IMR-90 (cell line): ENCODE measurements at regions not wholly inside any gene's neighbourhood (a gene's known extent, or its start where the extent isn't known, plus 50 kb on each side); places are given as distances from the start of the nearest gene placed in this dataset.

Experiments
- ATAC-seq: fragments of 200-7000 bp; cut with Tn5 transposase; 2 replicates; pipeline ENCODE4 v1.9.1; 2020; ENCODE audit warnings: low read depth, mild to moderate bottlenecking, moderate library complexity
- BruUV-seq: library from RNA; stranded (reverse); fragments of 400-500 nt; replicated peaks from 2 replicates; lab custom pipeline; 2021; lab: Mats Ljungman, UMichigan
- CTCF ChIA-PET: fragments of 300-600 bp; formaldehyde crosslinking; extraction: SDS; loops from one replicate; lab custom pipeline; 2021; ENCODE audit warnings: antibody characterized with exemption; lab: Yijun Ruan, JAX
- POLR2A ChIA-PET: fragments of 300-600 bp; sonication (Branson Sonifier 250); formaldehyde crosslinking; loops from one replicate; lab custom pipeline; 2022; ENCODE audit warnings: antibody characterized with exemption; ENCODE audit not compliant: unreplicated experiment; lab: Charles Lee
- DNase-seq: peaks from one replicate; pipeline ENCODE4 v3.0.0; 2013
- H2AFZ ChIP-seq: replicated peaks from 2 replicates; pipeline ENCODE3; 2013; ENCODE audit warnings: low read length, mild to moderate bottlenecking; ENCODE audit not compliant: poor library complexity
- H2AK5ac ChIP-seq: 2 replicates; pipeline ENCODE4 v1.6.1; 2013; ENCODE audit warnings: low read depth, low read length, inconsistent platforms
- H2AK9ac ChIP-seq: replicated peaks from 2 replicates; pipeline ENCODE3; 2013; ENCODE audit warnings: mild to moderate bottlenecking, low read depth, low read length, moderate library complexity; ENCODE audit not compliant: poor library complexity
- H2BK120ac ChIP-seq: 2 replicates; pipeline ENCODE4 v1.6.1; 2013; ENCODE audit warnings: low read depth, low read length, inconsistent platforms
- H2BK15ac ChIP-seq: 3 replicates; pipeline ENCODE4 v1.6.1; 2013; ENCODE audit warnings: low read depth, low read length, inconsistent platforms
- H2BK20ac ChIP-seq: 2 replicates; pipeline ENCODE4 v1.6.1; 2013; ENCODE audit warnings: low read depth, mild to moderate bottlenecking, inconsistent platforms, low read length, moderate library complexity
- H2BK5ac ChIP-seq: 2 replicates; pipeline ENCODE4 v1.6.1; 2013; ENCODE audit warnings: mild to moderate bottlenecking, low read depth, low read length, inconsistent platforms; ENCODE audit not compliant: poor library complexity, severe bottlenecking
- H3K14ac ChIP-seq: replicated peaks from 2 replicates; pipeline ENCODE4 v1.6.1; 2013; ENCODE audit warnings: low read depth, low read length, inconsistent platforms
- H3K18ac ChIP-seq: 2 replicates; pipeline ENCODE4 v1.6.1; 2013; ENCODE audit warnings: low read depth, low read length, control low read depth
- H3K23ac ChIP-seq: 2 replicates; pipeline ENCODE4 v1.6.1; 2013; ENCODE audit warnings: low read depth, low read length, inconsistent platforms
- H3K27ac ChIP-seq: 2 replicates; pipeline ENCODE4 v1.5.1; 2013; ENCODE audit warnings: mild to moderate bottlenecking, control low read depth, low read length; ENCODE audit not compliant: insufficient read depth
- H3K27me3 ChIP-seq: 2 replicates; pipeline ENCODE4 v1.6.1; 2013; ENCODE audit warnings: low read length; ENCODE audit not compliant: control insufficient read depth, insufficient read depth
- H3K36me3 ChIP-seq: 2 replicates; pipeline ENCODE4 v1.6.1; 2013; ENCODE audit warnings: low read length, mixed read lengths; ENCODE audit not compliant: control insufficient read depth, insufficient read depth
- H3K4ac ChIP-seq: 2 replicates; pipeline ENCODE4 v1.6.1; 2013; ENCODE audit warnings: low read depth, low read length, inconsistent platforms
- H3K4me1 ChIP-seq: 2 replicates; pipeline ENCODE4 v1.6.1; 2013; ENCODE audit warnings: low read length, mixed read lengths; ENCODE audit not compliant: control insufficient read depth, insufficient read depth
- H3K4me2 ChIP-seq: 2 replicates; pipeline ENCODE4 v1.6.1; 2013; ENCODE audit warnings: low read depth, mild to moderate bottlenecking, control low read depth, low read length, moderate library complexity
- H3K4me3 ChIP-seq: 2 replicates; pipeline ENCODE4 v1.5.1; 2013; ENCODE audit warnings: low read depth, mild to moderate bottlenecking, control low read depth, low read length, moderate library complexity; ENCODE audit not compliant: insufficient read depth
- H3K56ac ChIP-seq: 2 replicates; pipeline ENCODE4 v1.6.1; 2013; ENCODE audit warnings: low read length, inconsistent platforms; ENCODE audit not compliant: insufficient read depth; ENCODE audit errors: extremely low read depth
- H3K79me1 ChIP-seq, 2 experiments: 2 replicates each; pipeline ENCODE4 v1.6.1; 2013; ENCODE audit warnings: low read length in 2 of 2, inconsistent platforms in 1 of 2, low read depth in 1 of 2
- H3K9ac ChIP-seq: 2 replicates; pipeline ENCODE4 v1.6.1; 2013; ENCODE audit warnings: low read depth, low read length, control low read depth
- H3K9me1 ChIP-seq: 2 replicates; pipeline ENCODE4 v1.6.1; 2013; ENCODE audit warnings: low read length, inconsistent platforms; ENCODE audit not compliant: insufficient read depth
- H3K9me3 ChIP-seq: 2 replicates; pipeline ENCODE4 v1.6.1; 2013; ENCODE audit warnings: low read length; ENCODE audit not compliant: control insufficient read depth, insufficient read depth
- H4K20me1 ChIP-seq: 2 replicates; pipeline ENCODE4 v1.6.1; 2013; ENCODE audit warnings: low read length, inconsistent platforms; ENCODE audit not compliant: insufficient read depth
- H4K5ac ChIP-seq: 2 replicates; pipeline ENCODE4 v1.6.1; 2013; ENCODE audit warnings: mild to moderate bottlenecking, low read depth, low read length, control low read depth
- H4K8ac ChIP-seq, 2 experiments: 2 replicates each; pipeline ENCODE4 v1.6.1; 2013; ENCODE audit warnings: low read depth in 2 of 2, low read length in 2 of 2, control low read depth in 1 of 2, inconsistent platforms in 1 of 2
- H4K91ac ChIP-seq: 2 replicates; pipeline ENCODE4 v1.6.1; 2013; ENCODE audit warnings: low read depth, low read length, inconsistent platforms; ENCODE audit not compliant: insufficient read depth
- BHLHE40 ChIP-seq: fragments of 150-350 bp; IDR thresholded peaks from 2 replicates; pipeline ENCODE4 v1.6.1; 2016; ENCODE audit warnings: mild to moderate bottlenecking, low read depth, low read length
- CEBPB ChIP-seq: IDR thresholded peaks from 2 replicates; pipeline ENCODE4 v1.6.1; 2012; ENCODE audit warnings: low read depth, low read length, improper control_type of control experiment
- CHD1 ChIP-seq: IDR thresholded peaks from 2 replicates; pipeline ENCODE4 v1.6.1; 2012; ENCODE audit warnings: low read depth, low read length, improper control_type of control experiment
- CTCF ChIP-seq: conservative IDR thresholded peaks from 2 replicates; pipeline ENCODE4 v1.5.1; 2012; ENCODE audit warnings: mild to moderate bottlenecking, low read depth, low read length, improper control_type of control experiment
- ELK1 ChIP-seq: fragments of 150-350 bp; IDR thresholded peaks from 2 replicates; pipeline ENCODE4 v1.6.1; 2016; ENCODE audit warnings: low read depth, mild to moderate bottlenecking, low read length, moderate library complexity, borderline replicate concordance
- FOS ChIP-seq: fragments of 150-350 bp; IDR thresholded peaks from 2 replicates; pipeline ENCODE4 v1.6.1; 2016; ENCODE audit warnings: low read depth, low read length
- MAFK ChIP-seq: IDR thresholded peaks from 2 replicates; pipeline ENCODE4 v1.6.1; 2012; ENCODE audit warnings: low read depth, low read length, improper control_type of control experiment
- MAZ ChIP-seq: IDR thresholded peaks from 2 replicates; pipeline ENCODE4 v1.6.1; 2012; ENCODE audit warnings: low read depth, mild to moderate bottlenecking, low read length, improper control_type of control experiment, moderate library complexity, borderline replicate concordance
- MXI1 ChIP-seq: IDR thresholded peaks from 2 replicates; pipeline ENCODE4 v1.6.1; 2012; ENCODE audit warnings: low read depth, mild to moderate bottlenecking, low read length, moderate library complexity, borderline replicate concordance
- NFE2L2 ChIP-seq: fragments of 150-350 bp; IDR thresholded peaks from 2 replicates; pipeline ENCODE4 v1.6.1; 2016; ENCODE audit warnings: low read depth, mild to moderate bottlenecking, low read length
- POLR2A ChIP-seq: IDR thresholded peaks from 2 replicates; pipeline ENCODE4 v1.6.1; 2012; ENCODE audit warnings: mild to moderate bottlenecking, low read depth, low read length
- RAD21 ChIP-seq: IDR thresholded peaks from 2 replicates; pipeline ENCODE4 v1.6.1; 2012; ENCODE audit warnings: low read length, improper control_type of control experiment
- RCOR1 ChIP-seq: IDR thresholded peaks from 2 replicates; pipeline ENCODE4 v1.6.1; 2012; ENCODE audit warnings: mild to moderate bottlenecking, low read length, improper control_type of control experiment; ENCODE audit not compliant: insufficient replicate concordance
- RFX5 ChIP-seq: IDR thresholded peaks from 2 replicates; pipeline ENCODE4 v1.8.0; 2012; ENCODE audit warnings: low read depth, mild to moderate bottlenecking, low read length, moderate library complexity
- SMC3 ChIP-seq: fragments of 150-350 bp; IDR thresholded peaks from 2 replicates; pipeline ENCODE4 v1.6.1; 2016; ENCODE audit warnings: low read depth, mild to moderate bottlenecking, antibody characterized with exemption, low read length, moderate library complexity
- USF2 ChIP-seq: fragments of 150-350 bp; IDR thresholded peaks from 2 replicates; pipeline ENCODE4 v1.6.1; 2017; ENCODE audit warnings: mild to moderate bottlenecking, antibody characterized with exemption, low read length, low read depth
- WGBS, 2 experiments: methylation state at CpG; one replicate each; pipeline versions ENCODE4 v1.1.5 to v1.1.7; 2013; ENCODE audit warnings: missing lambda C conversion rate in 2 of 2; ENCODE audit not compliant: insufficient read length in 1 of 2; ENCODE audit errors: extremely low coverage in 2 of 2; 5-methylcytosine and 5-hydroxymethylcytosine counted together
- dilution Hi-C: fragments of 300-500 bp; cut with HindIII; formaldehyde crosslinking; loops from one replicate; pipeline ENCODE4 v1.14.3; 2018; ENCODE audit warnings: low sequenced_read_pairs; ENCODE audit not compliant: unreplicated experiment
- in situ Hi-C: fragments of 300-500 bp; cut with MboI; formaldehyde crosslinking; loops from 3 replicates; pipeline ENCODE4 v1.14.3; 2019; ENCODE audit warnings: low sequenced_read_pairs, inconsistent platforms, mixed read lengths
- intact Hi-C: fragments of 100-400 bp; cut with micrococcal nuclease; formaldehyde crosslinking; loops from 2 replicates; pipeline ENCODE4 v1.10.0; 2022

GRCh38 chr11:45726493-45727054 lies 61.2 kb upstream of the CHST1 start:
- Histone ChIP-seq H3K4ac (no peak overlapping the region), H3K4me2 (no peak overlapping the region), H3K4me3 (no peak overlapping the region), H4K20me1 (no peaks in the 10 kb centered on the region), H3K14ac (no peak overlapping the region), H3K9me3 (no peaks in the 10 kb centered on the region), H2AK9ac (no peak overlapping the region), H2BK20ac (no peak overlapping the region), H4K5ac (no peak overlapping the region), H3K79me1 (no peaks in the 10 kb centered on the region), H2BK120ac (no peak overlapping the region), H3K9ac (no peak overlapping the region), H3K18ac (no peak overlapping the region), H2BK15ac (no peak overlapping the region), H3K9me1 (no peaks in the 10 kb centered on the region), H2AK5ac (no peak overlapping the region), H3K56ac (no peak overlapping the region), H2AFZ (no peak overlapping the region), H3K4me1 (no peaks in the 10 kb centered on the region), H4K91ac (no peak overlapping the region), H2BK5ac (no peak overlapping the region), H4K8ac (no peak overlapping the region), H3K27me3 (peaks cover 6% of the 10 kb centered on the region; the same call in 1 of the 2 replicates), H3K36me3 (no peaks in the 10 kb centered on the region), H3K23ac (no peak overlapping the region), H3K27ac (no peak overlapping the region)
- TF ChIP-seq RCOR1, result no peak
- no peak for TF ChIP-seq USF2
- no peak for TF ChIP-seq RAD21
- no peak for TF ChIP-seq CHD1
- TF ChIP-seq SMC3, result no peak
- TF ChIP-seq FOS, result no peak
- no peak for TF ChIP-seq MAFK
- TF ChIP-seq NFE2L2, result no peak
- TF ChIP-seq MAZ, result no peak
- no peak for TF ChIP-seq MXI1
- TF ChIP-seq POLR2A, result no peak
- TF ChIP-seq CEBPB, result no peak
- TF ChIP-seq ELK1, result no peak
- TF ChIP-seq CTCF, result no peak
- TF ChIP-seq BHLHE40, result no peak
- TF ChIP-seq RFX5, result no peak
- no peak for ATAC-seq
- in situ Hi-C loops, result no loop called here
- no CpG with 5 or more reads among the region's 2 CpGs for WGBS, 2 experiments
- CTCF ChIA-PET, result no interaction called here
- intact Hi-C loops, result no loop called here
- dilution Hi-C loops, result no loop called here
- no peak for DNase-seq
- POLR2A ChIA-PET, result no interaction called here
- no TSS peak for BruUV-seq
